ENCODE measurements at regions not wholly inside any gene's neighbourhood (a gene's known extent, or its start where the extent isn't known, plus 50 kb on each side); places are given as distances from the start of the nearest gene placed in this dataset.

GRCh38 chr22:22150457-22150856, 94.1 kb upstream of the VPREB1 start:
- no peak for DNase-seq (ENCODE audit: low read depth)

- DNase-seq (ENCODE audit: low read depth): no peak
These were observed 95.7 kb upstream of the VPREB1 start for GRCh38 chr22:22148905-22149304.

GRCh38 chr22:22144858-22145257, 99.7 kb upstream of the VPREB1 start:
- no peak for DNase-seq (ENCODE audit: low read depth)

- DNase-seq (ENCODE audit: low read depth): no peak
These were observed 101.1 kb upstream of the VPREB1 start for GRCh38 chr22:22143448-22143847.

- DNase-seq (ENCODE audit: low read depth): no peak
These were observed 101.9 kb upstream of the VPREB1 start for GRCh38 chr22:22142661-22143060.

GRCh38 chr22:22141771-22142591, 102.6 kb upstream of the VPREB1 start:
- DNase-seq (ENCODE audit: low read depth): no peak

GRCh38 chr22:22141031-22141430, 103.6 kb upstream of the VPREB1 start:
- DNase-seq (ENCODE audit: low read depth): no peak

DNA sequence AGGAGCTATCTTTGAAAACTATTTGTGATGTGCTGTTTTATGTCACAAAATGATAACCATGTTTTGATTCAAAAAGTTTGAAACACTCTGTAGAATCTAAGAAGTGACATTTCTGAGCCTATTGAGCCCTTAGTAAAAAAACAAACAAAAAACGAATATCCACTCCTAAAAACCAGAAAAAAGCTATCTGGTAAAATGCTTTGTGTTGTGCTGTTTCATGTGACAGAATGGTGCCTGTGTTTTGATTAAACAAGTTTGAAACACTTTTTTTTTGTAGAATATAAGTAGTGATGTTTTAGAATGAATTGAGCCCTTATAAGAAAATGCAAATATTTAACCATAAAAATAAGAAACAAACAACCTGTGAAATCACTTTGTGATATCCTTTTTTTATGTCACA, 105.2 kb upstream of the VPREB1 start:
- no peak for DNase-seq (ENCODE audit: low read depth)

DNA sequence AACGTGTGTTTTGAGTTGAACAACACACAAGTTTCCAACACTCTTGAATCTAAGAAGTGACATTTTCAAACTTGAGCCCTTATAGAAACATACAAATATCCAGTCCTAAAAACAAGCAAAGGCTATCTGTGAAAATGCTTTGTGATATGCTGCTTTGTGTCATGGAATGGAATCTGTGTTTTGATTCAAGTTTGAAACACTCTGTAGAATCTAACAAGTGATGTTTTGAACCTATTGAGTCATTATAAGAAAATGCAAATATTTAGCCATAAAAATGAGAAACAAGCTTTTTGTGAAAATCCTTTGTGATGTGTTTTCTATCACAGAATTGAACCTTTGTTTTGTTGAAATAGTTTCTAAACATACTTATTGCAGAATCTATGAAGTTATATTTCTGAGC, 105.7 kb upstream of the VPREB1 start:
- DNase-seq (ENCODE audit: low read depth): no peak

DNA sequence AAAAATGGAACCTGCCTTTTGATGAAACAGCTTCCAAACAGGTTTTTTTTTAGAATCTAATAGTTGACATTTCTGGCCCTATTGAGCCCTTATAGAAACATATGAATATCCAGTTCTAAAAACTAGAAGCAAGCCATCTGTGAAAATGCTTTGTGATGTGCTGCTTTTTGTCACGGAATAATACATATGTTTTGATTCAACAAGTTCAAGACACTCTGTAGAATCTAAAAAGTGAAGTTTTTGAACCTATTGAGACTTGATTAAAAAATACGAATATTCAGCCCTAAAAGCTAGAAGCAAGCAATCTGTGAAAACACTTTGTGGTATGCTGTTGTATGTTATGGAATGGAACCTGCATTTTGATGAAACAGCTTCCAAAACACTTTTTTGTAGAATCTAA, 106.7 kb upstream of the VPREB1 start:
- no peak for DNase-seq (ENCODE audit: low read depth)

DNA sequence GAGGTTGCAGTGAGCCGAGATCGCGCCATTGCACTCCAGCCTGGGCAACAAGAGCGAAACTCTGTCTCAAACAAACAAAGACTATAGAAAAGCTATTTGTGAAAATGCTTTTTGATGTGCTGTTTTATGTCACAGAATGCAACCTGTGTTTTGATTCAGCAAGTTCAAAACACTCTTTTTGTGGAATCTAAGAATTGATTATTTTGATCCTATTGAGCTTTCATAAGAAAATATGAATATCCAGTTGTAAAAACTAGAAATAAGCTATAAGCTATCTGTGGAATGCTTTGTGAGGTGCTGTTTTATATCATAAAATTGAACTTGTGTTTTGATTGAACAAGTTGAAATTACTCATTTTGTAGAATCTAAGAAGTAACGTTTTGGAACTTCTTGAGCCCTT, 110.7 kb upstream of the VPREB1 start:
- no peak for DNase-seq (ENCODE audit: low read depth)

DNA sequence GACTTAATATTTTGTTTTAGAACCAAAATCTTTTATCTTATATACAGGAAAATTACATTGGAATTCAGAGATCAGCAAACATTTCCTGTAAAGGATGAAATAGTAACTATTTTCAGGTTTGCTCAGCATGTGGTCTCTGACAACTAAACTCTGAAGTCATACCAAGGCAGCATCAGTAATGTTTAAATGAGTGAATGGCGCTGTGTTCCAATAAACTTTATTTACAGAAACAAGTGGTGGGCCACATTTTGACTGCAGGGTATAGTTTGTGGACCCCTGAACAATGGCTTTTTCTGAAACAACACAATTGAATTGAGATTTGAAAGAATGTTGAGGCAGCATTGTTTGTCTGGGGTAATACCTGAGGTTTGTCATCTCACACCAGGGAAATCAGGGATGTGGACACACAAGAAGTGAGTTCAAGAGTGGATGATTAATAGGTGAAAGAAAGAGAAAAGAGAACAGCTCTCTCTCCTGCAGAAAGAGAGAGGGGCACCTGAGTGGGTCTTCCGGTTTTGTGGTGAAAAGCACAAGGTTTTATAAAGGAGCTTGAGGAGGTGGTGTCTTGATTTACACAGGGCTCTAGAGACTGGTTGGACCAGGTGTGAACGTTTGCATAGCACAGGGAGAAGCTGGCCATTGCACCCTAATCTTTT, 113.5 kb upstream of the VPREB1 start:
- no peak for DNase-seq (ENCODE audit: low read depth)

DNA sequence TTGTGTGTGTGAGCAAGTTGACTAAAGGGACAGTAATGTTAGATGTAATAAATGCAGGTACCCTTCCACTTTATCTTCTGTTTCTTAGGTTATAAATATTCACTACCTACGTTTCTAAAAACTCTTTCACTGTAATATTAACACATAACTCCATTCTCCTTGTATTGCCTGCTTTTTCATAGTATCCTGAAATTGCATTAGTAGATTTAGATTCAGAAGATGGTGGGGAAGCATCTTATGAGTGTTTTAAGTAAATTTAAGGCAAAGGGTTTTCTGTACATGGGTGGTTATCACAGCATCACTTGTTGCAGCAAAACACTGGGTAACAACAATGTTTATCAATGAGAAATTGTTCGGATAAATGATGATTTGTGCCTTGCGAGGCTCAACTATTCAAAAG, 115.2 kb upstream of the VPREB1 start:
- no peak for DNase-seq (ENCODE audit: low read depth)

- DNase-seq (ENCODE audit: low read depth): no peak
These were observed 116.1 kb upstream of the VPREB1 start for GRCh38 chr22:22128440-22128839.

DNA sequence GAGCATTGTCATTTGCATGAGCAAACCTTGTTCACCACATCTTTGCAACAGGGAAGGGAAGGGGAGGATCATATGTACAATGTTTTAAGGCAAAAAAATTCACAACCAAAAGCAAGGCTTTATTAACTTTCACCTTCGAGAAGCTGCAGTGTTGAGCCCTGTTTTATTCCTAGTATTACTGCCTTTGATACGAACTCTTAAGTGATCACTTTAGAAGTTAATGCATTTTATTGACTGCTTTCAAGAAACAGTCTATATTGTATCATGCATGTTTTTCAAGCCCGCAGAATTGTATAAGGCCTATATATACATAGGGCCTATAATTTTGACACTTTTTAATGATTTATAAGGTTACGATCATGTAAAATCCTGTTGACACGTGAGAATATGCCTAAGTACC, 117.5 kb upstream of the VPREB1 start:
- DNase-seq (ENCODE audit: low read depth): no peak

DNA sequence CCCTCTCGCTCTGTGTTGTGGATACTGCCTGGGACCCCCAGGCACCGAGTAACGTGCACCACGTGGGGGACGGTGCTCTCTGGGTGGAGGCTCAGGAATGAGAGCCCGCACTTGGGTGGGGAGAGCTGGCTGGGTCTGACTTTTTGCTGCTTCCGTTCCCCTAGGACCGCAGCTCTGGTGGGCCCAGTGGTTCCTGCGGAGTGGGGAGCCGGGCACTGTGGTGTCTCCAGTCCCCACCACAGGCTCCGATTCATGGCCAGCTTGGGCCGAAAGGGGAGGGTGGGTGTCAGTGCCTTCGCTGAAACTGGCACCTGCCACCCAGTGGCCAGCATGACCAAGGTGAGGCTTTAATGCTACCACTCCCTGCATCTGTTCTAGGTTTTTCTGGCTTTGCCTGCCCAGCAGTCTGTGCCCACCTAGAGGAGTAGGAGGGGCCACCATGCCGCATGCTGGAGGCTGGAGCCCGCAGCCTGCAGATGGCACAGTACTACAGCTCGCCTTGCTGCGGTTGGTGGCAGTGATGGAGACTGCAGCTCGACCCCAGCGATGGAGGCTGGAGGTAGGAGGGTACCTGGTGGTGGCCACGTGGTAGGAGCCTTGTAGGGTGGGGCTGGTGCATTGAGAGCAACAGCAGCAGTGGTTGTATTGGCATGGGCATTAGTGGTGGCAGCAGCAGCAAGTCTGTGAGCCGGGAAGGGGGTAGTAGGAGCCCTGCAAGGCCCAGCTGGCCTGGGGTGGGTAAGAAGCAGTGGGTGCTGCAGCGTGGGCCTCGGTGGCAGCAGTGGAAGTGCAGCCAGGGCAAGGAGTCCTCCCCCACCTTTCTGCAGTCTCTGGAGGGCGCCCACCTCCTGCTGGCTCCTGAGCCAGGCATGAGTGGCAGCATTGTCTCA, 118.8 kb upstream of the VPREB1 start:
- DNase-seq (ENCODE audit: low read depth): no peak

DNA sequence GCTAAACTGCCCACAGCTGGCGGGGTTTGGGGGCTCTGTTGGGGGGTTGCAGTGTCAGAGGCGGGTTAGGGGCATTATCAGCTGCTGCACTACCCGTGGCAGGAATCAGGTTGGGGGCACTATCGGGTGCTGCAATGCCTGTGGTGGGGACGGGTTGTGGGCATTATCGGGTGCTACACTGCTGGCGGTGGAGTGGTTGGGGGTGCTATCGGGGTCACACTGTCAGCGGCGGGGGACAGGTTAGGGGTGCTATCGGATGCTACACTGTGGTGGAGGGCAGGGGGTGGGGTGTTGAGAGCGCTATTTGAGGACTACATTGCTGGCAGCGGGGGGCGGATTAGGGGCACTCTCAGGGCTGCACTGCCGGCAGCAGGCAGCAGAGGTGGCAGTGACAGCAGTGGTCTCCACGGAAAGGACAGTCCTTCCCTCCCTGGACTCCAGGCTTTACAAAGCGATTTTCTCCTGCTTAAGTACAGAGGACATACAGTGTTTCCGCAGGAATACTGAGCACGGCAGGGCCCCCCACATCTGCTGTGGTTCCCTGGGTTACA, 119.5 kb upstream of the VPREB1 start:
- no peak for DNase-seq (ENCODE audit: low read depth)

DNA sequence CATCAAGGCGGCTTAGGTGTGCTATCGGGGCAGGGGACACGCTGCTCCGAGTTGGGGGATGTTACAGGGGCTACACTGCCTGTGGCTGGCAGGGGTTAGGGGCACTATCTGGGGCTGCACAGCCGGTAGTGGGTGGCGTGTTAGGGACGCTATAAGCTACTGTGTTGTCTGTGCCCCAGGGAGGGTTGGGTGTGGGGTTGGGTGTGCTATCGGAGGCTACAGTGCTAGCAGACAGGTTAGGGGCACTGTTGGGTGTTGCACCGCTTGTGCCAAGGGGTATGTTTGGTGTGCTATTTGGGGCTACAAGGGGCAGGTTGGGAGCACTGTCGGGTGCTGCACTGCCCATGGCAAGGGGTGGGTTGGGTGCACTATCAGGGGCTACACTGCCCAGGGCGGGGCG, 120.2 kb upstream of the VPREB1 start:
- no peak for DNase-seq (ENCODE audit: low read depth)

GRCh38 chr22:22123960-22124278, 120.7 kb upstream of the VPREB1 start:
- no peak for DNase-seq (ENCODE audit: low read depth)

GRCh38 chr22:22123118-22123959, 121.2 kb upstream of the VPREB1 start:
- no peak for DNase-seq (ENCODE audit: low read depth)

Measured in HT1080 (cell line).